ENCODE measurements at regions not wholly inside any gene's neighbourhood (a gene's known extent, or its start where the extent isn't known, plus 50 kb on each side); places are given as distances from the start of the nearest gene placed in this dataset.

GRCh38 chr6:98116455-98116854 lies 717.9 kb upstream of the POU3F2 start:
- H3K27ac ChIP-seq (ENCODE audit: low read depth, low read length), result no peak overlapping the region
- H3F3A ChIP-seq (ENCODE audit: insufficient read depth), result no peaks in the 10 kb centered on the region
- H3K9me3 ChIP-seq (ENCODE audit: insufficient read depth, low read length), result no peaks in the 10 kb centered on the region
- no peak overlapping the region for H3K9ac ChIP-seq (ENCODE audit: low read length)
- H3K4me3 ChIP-seq (ENCODE audit: insufficient read depth, low read length, poor library complexity, severe bottlenecking), result no peak overlapping the region
- no peaks in the 10 kb centered on the region for H4K20me1 ChIP-seq (ENCODE audit: low read depth, low read length)
- no peak overlapping the region for H2AFZ ChIP-seq (ENCODE audit: low read depth, low read length, severe bottlenecking)
- no peak overlapping the region for H3K4me2 ChIP-seq (ENCODE audit: low read depth, low read length, poor library complexity, severe bottlenecking)
- H3K27me3 ChIP-seq (ENCODE audit: low read length), result no peaks in the 10 kb centered on the region
- H3K9me2 ChIP-seq (replicated peaks; ENCODE audit: insufficient read depth, low read length), result no peaks in the 10 kb centered on the region
- no peaks in the 10 kb centered on the region for H3K36me3 ChIP-seq (ENCODE audit: low read length)
- no peaks in the 10 kb centered on the region for H3K79me2 ChIP-seq (ENCODE audit: insufficient read depth, low read length)
- no peak for TF ChIP-seq EZH2phosphoT487 (conservative IDR thresholded peaks at IDR 0.05; ENCODE audit: low read length)
- TF ChIP-seq, protein P1, sequence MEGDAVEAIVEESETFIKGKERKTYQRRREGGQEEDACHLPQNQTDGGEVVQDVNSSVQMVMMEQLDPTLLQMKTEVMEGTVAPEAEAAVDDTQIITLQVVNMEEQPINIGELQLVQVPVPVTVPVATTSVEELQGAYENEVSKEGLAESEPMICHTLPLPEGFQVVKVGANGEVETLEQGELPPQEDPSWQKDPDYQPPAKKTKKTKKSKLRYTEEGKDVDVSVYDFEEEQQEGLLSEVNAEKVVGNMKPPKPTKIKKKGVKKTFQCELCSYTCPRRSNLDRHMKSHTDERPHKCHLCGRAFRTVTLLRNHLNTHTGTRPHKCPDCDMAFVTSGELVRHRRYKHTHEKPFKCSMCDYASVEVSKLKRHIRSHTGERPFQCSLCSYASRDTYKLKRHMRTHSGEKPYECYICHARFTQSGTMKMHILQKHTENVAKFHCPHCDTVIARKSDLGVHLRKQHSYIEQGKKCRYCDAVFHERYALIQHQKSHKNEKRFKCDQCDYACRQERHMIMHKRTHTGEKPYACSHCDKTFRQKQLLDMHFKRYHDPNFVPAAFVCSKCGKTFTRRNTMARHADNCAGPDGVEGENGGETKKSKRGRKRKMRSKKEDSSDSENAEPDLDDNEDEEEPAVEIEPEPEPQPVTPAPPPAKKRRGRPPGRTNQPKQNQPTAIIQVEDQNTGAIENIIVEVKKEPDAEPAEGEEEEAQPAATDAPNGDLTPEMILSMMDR (IDR thresholded peaks at IDR 0.05; ENCODE audit: insufficient read depth, low read length, poor library complexity, severe bottlenecking), result no peak

DNA sequence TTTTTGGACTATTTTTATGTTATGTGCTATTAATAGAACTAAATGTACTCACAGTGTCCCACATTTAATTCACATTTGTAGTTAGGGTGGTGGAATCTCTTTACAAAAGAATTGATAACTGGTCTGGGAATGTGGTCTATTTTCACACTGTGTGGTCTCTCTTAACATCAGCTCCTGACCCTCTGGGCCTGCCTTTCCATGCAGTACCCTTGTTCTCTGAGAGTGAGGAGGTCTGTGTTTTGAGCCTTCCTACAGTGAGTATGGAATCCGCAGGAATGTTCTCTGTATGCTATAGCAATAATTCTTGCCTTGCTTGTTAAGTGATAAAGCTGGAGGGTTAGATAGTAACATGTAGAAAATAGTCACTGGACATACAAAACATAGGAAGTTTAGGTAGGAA lies 717.3 kb upstream of the POU3F2 start:
- Histone ChIP-seq H4K20me1 (ENCODE audit: low read depth, low read length) (no peaks in the 10 kb centered on the region), H3F3A (ENCODE audit: insufficient read depth) (no peaks in the 10 kb centered on the region), H3K36me3 (ENCODE audit: low read length) (no peaks in the 10 kb centered on the region), H3K9me2 (replicated peaks; ENCODE audit: insufficient read depth, low read length) (no peaks in the 10 kb centered on the region), H3K4me3 (ENCODE audit: insufficient read depth, low read length, poor library complexity, severe bottlenecking) (no peak overlapping the region), H2AFZ (ENCODE audit: low read depth, low read length, severe bottlenecking) (no peak overlapping the region), H3K27ac (ENCODE audit: low read depth, low read length) (no peak overlapping the region), H3K4me2 (ENCODE audit: low read depth, low read length, poor library complexity, severe bottlenecking) (no peak overlapping the region), H3K9ac (ENCODE audit: low read length) (no peak overlapping the region), H3K79me2 (ENCODE audit: insufficient read depth, low read length) (no peaks in the 10 kb centered on the region), H3K9me3 (ENCODE audit: insufficient read depth, low read length) (no peaks in the 10 kb centered on the region), H3K27me3 (ENCODE audit: low read length) (no peaks in the 10 kb centered on the region)
- no peak for TF ChIP-seq EZH2phosphoT487 (conservative IDR thresholded peaks at IDR 0.05; ENCODE audit: low read length)
- TF ChIP-seq, protein P1 (IDR thresholded peaks at IDR 0.05; ENCODE audit: insufficient read depth, low read length, poor library complexity, severe bottlenecking), result no peak

DNA sequence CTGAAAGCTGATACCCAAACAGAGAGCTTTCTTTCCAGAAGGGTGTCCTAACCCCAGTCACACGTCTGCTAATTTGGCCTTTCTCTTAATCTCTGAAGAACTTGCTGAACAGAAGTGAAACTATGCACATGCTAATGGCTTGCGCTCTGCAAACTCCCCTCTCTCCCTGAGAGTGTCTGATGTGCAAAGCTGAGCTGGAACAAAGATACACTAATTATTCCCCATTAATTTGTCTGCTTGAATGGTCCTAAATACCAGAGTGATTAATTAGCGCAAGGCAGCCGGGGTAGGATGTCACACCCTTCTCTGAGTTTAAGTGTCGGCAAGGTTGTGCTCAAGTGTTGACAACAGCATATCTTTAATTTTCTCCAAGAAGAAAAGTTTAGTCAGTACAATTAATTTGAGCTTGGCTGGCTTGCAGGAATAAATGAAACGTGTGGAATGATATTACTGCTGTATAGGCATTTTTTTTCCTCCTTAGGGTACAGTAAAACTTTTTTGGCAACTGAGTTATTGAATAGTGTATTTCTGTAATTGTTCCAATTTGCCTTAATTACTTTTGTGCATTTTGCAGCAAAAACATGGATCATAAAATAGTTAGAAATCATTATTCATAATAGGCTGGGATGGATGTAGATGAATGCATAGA lies 715.9 kb upstream of the POU3F2 start:
- Histone ChIP-seq H3K4me3 (ENCODE audit: insufficient read depth, low read length, poor library complexity, severe bottlenecking) (no peak overlapping the region), H3F3A (ENCODE audit: insufficient read depth) (no peaks in the 10 kb centered on the region), H3K27ac (ENCODE audit: low read depth, low read length) (no peak overlapping the region), H3K9ac (ENCODE audit: low read length) (no peak overlapping the region), H4K20me1 (ENCODE audit: low read depth, low read length) (no peaks in the 10 kb centered on the region), H3K9me2 (replicated peaks; ENCODE audit: insufficient read depth, low read length) (no peaks in the 10 kb centered on the region), H3K4me2 (ENCODE audit: low read depth, low read length, poor library complexity, severe bottlenecking) (no peak overlapping the region), H2AFZ (ENCODE audit: low read depth, low read length, severe bottlenecking) (no peak overlapping the region), H3K9me3 (ENCODE audit: insufficient read depth, low read length) (no peaks in the 10 kb centered on the region), H3K79me2 (ENCODE audit: insufficient read depth, low read length) (no peaks in the 10 kb centered on the region), H3K36me3 (ENCODE audit: low read length) (no peaks in the 10 kb centered on the region), H3K27me3 (ENCODE audit: low read length) (no peaks in the 10 kb centered on the region)
- TF ChIP-seq, protein P1 (IDR thresholded peaks at IDR 0.05; ENCODE audit: insufficient read depth, low read length, poor library complexity, severe bottlenecking), result no peak
- TF ChIP-seq EZH2phosphoT487 (conservative IDR thresholded peaks at IDR 0.05; ENCODE audit: low read length), result no peak
